Gastroesophageal sphincter (tissue), 4 donors: ENCODE measurements at regions not wholly inside any gene's neighbourhood (a gene's known extent, or its start where the extent isn't known, plus 50 kb on each side); places are given as distances from the start of the nearest gene placed in this dataset.

Experiments used
- ATAC-seq: fragments of 150-250 bp; one replicate; pipeline ENCODE4 v1.9.1; 2016; ENCODE audit warnings: mild to moderate bottlenecking, moderate library complexity
- H3K27ac ChIP-seq, 4 donors: fragments of 200-600 bp; sonication (generic) in 3 of 4; 1 replicate in 3 of 4; 2 replicates in 1 of 4; pipeline ENCODE4 v1.5.1; 2016 to 2019
- H3K27me3 ChIP-seq: fragments of 200-600 bp; sonication (generic); one replicate; pipeline ENCODE4 v1.5.1; 2019
- H3K36me3 ChIP-seq, 2 donors: fragments of 200-600 bp; sonication (generic); one replicate each; pipeline ENCODE4 v1.5.1; 2019; ENCODE audit warnings: control low read depth in 1 of 2
- H3K4me1 ChIP-seq, 3 donors: fragments of 200-600 bp; sonication (generic); 1 replicate in 2 of 3; 2 replicates in 1 of 3; pipeline ENCODE4 v1.5.1; 2016 to 2019; ENCODE audit warnings: control low read depth in 2 of 3
- H3K4me3 ChIP-seq, 2 donors: fragments of 200-600 bp; sonication (generic); one replicate each; pipeline ENCODE4 v1.5.1; 2019; ENCODE audit warnings: mild to moderate bottlenecking in 1 of 2, moderate library complexity in 1 of 2
- H3K9me3 ChIP-seq, 3 donors: fragments of 200-600 bp; sonication (generic); one replicate each; pipeline ENCODE4 v1.5.1; 2017 to 2019; ENCODE audit warnings: control low read depth in 2 of 3
- EP300 ChIP-seq: sonication (generic); formaldehyde crosslinking; IDR thresholded peaks from one replicate; pipeline ENCODE4 v1.6.1; 2017; ENCODE audit warnings: antibody characterized with exemption, mild to moderate bottlenecking
- POLR2A ChIP-seq, 2 donors: fragments of 450-650 bp; IDR thresholded peaks; one replicate each; pipeline ENCODE4 v1.6.1; 2017; ENCODE audit warnings: antibody characterized with exemption in 2 of 2, mild to moderate bottlenecking in 2 of 2, moderate library complexity in 1 of 2
- POLR2AphosphoS5 ChIP-seq: sonication (generic); formaldehyde crosslinking; IDR thresholded peaks from one replicate; pipeline ENCODE4 v1.6.1; 2017; ENCODE audit warnings: antibody characterized with exemption
- WGBS, 2 donors: methylation state at CpG; one replicate each; pipeline ENCODE4 v1.1.5; 2018; ENCODE audit warnings: low coverage in 1 of 2; 5-methylcytosine and 5-hydroxymethylcytosine counted together
- TF ChIP-seq, protein P1 (sequence below), 4 experiments: fragments of 200-600 bp in 2 of 4; fragments of 450-650 bp in 2 of 4; sonication (generic) in 1 of 4; IDR thresholded peaks; one replicate each; pipeline ENCODE4 v1.5.1; 2017 to 2019; ENCODE audit warnings: antibody characterized with exemption in 4 of 4, mild to moderate bottlenecking in 2 of 4, moderate library complexity in 2 of 4

DNA sequence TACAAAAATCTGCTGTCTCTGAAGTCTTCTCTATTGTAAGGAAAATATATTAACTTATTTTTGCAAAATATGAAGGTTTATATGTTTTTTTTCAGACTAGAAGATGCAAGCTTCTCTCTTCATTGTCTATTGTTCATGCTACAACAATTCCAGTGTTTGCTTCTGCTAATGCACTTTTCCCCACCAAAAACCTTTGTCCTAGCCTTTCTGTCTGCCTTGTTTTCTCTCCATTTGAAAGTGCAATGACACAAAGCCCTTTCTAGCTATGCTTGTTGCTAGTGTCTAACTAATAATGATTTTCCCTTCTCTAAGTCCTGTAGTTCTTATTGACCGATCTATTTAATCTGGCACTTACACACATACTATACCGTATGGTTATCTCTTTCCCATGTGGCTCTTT lies 369.5 kb upstream of the CELF4 start:
- Histone ChIP-seq H3K27me3 (no peaks in the 10 kb centered on the region), H3K9me3 (no peaks in the 10 kb centered on the region), H3K36me3 (no peaks in the 10 kb centered on the region), H3K4me1 (no peaks in the 10 kb centered on the region), H3K4me3 (no peak overlapping the region), H3K27ac (no peak overlapping the region)
- no peak for ATAC-seq
- TF ChIP-seq POLR2A (IDR thresholded peaks at IDR 0.05) (no peak), EP300 (no peak), POLR2AphosphoS5 (no peak)
- TF ChIP-seq, protein P1, sequence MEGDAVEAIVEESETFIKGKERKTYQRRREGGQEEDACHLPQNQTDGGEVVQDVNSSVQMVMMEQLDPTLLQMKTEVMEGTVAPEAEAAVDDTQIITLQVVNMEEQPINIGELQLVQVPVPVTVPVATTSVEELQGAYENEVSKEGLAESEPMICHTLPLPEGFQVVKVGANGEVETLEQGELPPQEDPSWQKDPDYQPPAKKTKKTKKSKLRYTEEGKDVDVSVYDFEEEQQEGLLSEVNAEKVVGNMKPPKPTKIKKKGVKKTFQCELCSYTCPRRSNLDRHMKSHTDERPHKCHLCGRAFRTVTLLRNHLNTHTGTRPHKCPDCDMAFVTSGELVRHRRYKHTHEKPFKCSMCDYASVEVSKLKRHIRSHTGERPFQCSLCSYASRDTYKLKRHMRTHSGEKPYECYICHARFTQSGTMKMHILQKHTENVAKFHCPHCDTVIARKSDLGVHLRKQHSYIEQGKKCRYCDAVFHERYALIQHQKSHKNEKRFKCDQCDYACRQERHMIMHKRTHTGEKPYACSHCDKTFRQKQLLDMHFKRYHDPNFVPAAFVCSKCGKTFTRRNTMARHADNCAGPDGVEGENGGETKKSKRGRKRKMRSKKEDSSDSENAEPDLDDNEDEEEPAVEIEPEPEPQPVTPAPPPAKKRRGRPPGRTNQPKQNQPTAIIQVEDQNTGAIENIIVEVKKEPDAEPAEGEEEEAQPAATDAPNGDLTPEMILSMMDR (IDR thresholded peaks at IDR 0.05): no peak
- WGBS, 2 donors: 69 to 78% methylated on average over 2 of the region's 2 CpGs

DNA sequence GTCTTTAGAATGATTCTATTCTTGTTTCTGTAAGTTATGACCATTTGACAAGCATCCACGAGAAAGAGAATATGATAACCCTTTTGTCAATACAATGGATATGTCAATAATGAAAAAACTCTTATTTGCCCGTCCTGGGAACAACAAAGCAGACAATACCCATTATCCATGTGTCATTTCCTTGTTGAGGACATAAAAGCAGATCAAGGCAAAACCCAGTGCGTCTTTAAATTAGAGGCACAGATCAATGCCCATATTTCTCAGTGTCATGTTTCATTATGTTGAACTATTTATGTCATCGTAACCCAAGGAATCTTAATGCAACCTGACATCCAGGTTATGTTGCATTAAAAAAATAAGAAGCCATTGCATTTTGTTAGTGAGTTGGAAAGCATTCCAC lies 365.0 kb upstream of the CELF4 start:
- H3K9me3 ChIP-seq: no peaks in the 10 kb centered on the region
- H3K27ac ChIP-seq: no peak overlapping the region
- 68 to 72% methylated on average over 4 of the region's 4 CpGs for WGBS, 2 donors
- H3K36me3 ChIP-seq: no peaks in the 10 kb centered on the region
- H3K4me3 ChIP-seq: no peak overlapping the region
- no peak for ATAC-seq
- no peaks in the 10 kb centered on the region for H3K27me3 ChIP-seq
- no peaks in the 10 kb centered on the region for H3K4me1 ChIP-seq
- no peak for TF ChIP-seq POLR2AphosphoS5
- TF ChIP-seq EP300: no peak
- TF ChIP-seq, protein P1 (IDR thresholded peaks at IDR 0.05): no peak
- TF ChIP-seq POLR2A (IDR thresholded peaks at IDR 0.05): no peak

DNA sequence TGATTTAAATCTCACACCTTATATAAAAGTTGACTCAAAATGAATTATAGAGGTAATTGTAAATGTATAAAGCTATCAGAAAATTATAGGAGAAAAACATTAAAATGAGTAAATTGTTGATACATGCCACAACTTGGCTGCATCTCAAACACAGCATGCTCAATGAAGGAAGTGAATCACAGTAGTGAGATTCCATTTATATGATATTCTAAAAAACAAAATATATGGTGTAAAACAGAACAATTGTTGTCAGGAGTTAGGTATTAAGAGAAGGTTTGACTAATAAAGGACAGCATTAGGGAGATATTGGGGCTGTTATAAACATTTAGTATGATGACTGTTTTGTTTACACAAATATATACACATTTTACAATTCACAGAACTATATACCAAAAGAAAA lies 356.6 kb upstream of the CELF4 start:
- Histone ChIP-seq H3K27ac (no peak overlapping the region), H3K9me3 (no peaks in the 10 kb centered on the region), H3K4me1 (no peaks in the 10 kb centered on the region), H3K27me3 (no peaks in the 10 kb centered on the region), H3K36me3 (no peaks in the 10 kb centered on the region), H3K4me3 (no peak overlapping the region)
- TF ChIP-seq POLR2AphosphoS5: no peak
- TF ChIP-seq, protein P1 (IDR thresholded peaks at IDR 0.05): no peak
- no peak for TF ChIP-seq POLR2A (IDR thresholded peaks at IDR 0.05)
- TF ChIP-seq EP300: no peak
- ATAC-seq: no peak

DNA sequence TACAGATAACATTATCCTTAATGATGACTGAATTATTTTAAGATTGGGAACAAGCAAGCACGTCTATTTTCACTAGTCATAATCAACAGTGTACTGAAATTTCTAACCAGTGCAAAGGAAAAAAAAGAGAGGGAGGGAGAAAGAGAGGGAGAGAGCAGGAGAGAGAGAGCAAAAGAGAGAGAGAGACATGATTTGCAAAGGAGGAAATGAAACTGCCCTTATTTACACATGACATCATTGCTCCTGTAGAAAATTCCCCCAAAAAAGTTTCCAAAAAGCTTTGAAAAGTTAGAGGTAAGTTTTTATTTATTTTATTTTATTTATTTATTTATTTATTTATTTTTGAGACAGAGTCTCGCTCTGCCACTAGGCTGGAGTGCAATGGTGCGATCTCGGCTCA lies 355.3 kb upstream of the CELF4 start:
- no peak overlapping the region for H3K4me3 ChIP-seq
- WGBS, 2 donors: 81 to 89% methylated on average over 4 of the region's 4 CpGs

DNA sequence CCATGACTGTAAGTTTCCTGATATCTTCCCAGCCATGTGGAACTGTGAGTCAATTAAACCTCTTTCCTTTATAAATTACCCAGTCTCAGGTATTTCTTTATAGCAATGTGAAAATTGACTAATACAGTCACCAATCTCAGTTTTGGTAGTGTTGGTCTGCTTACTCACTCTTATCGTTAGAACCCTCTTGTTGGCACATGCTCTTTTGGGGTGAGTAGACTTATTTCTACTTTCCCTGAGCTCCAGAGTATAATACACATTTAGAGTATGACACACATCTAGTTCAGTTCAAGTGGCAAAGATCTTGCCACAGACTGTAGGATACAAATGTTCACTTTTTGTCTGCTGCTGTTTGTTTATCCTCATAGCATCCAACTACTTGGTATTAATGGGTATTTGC lies 347.5 kb upstream of the CELF4 start:
- WGBS, 2 donors: 79% methylated on average over 1 of the region's 1 CpG; no CpG with 5 or more reads in 1 of the 2 donors
- Histone ChIP-seq H3K27me3 (no peaks in the 10 kb centered on the region), H3K36me3 (no peaks in the 10 kb centered on the region), H3K27ac (no peak overlapping the region), H3K4me3 (no peak overlapping the region), H3K9me3 (no peaks in the 10 kb centered on the region), H3K4me1 (no peaks in the 10 kb centered on the region)
- no peak for TF ChIP-seq EP300
- no peak for ATAC-seq

More for the DNA sequence above, 355.3 kb upstream of the CELF4 start:
- H3K4me1 ChIP-seq: no peaks in the 10 kb centered on the region
- no peaks in the 10 kb centered on the region for H3K9me3 ChIP-seq
- no peak for ATAC-seq
- TF ChIP-seq POLR2AphosphoS5: no peak
- TF ChIP-seq, protein P1 (IDR thresholded peaks at IDR 0.05): no peak
- TF ChIP-seq EP300: no peak
- no peak for TF ChIP-seq POLR2A (IDR thresholded peaks at IDR 0.05)
- no peak overlapping the region for H3K27ac ChIP-seq
- H3K27me3 ChIP-seq: no peaks in the 10 kb centered on the region
- H3K36me3 ChIP-seq: no peaks in the 10 kb centered on the region

DNA sequence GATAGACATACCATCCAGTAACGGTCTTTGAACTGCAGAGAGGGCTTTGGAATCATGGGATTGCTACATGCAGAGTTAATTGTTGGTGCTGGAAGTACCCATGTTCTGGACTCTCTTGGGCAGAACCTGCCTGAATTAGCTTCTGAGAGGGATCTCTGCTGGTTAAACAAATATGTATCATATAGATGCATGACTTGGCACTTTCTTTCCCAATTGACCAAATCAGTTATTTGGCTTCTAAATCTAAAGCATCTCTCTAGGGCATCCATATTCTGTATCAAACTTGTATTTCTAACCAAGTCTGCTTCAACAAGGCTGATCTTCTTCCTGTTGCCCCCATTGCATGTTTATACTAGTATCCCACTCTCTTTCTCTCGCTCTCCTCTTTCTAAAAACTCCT lies 336.7 kb upstream of the CELF4 start:
- Histone ChIP-seq H3K27me3 (no peaks in the 10 kb centered on the region), H3K4me1 (no peaks in the 10 kb centered on the region), H3K36me3 (no peaks in the 10 kb centered on the region), H3K27ac (no peak overlapping the region), H3K4me3 (no peak overlapping the region), H3K9me3 (no peaks in the 10 kb centered on the region)
- WGBS, 2 donors: 93 to 95% methylated on average over 2 of the region's 2 CpGs
- no peak for ATAC-seq
- TF ChIP-seq, protein P1 (IDR thresholded peaks at IDR 0.05): no peak
- no peak for TF ChIP-seq EP300
- no peak for TF ChIP-seq POLR2AphosphoS5
- no peak for TF ChIP-seq POLR2A (IDR thresholded peaks at IDR 0.05)
